SU-DHL-6 (cell line): ENCODE measurements at regions not wholly inside any gene's neighbourhood (a gene's known extent, or its start where the extent isn't known, plus 50 kb on each side); places are given as distances from the start of the nearest gene placed in this dataset.

Experiments used
- EZH2phosphoT487 ChIP-seq: fragments of 200-600 bp; sonication (generic), shearing (Covaris generic); conservative IDR thresholded peaks from 2 replicates; pipeline ENCODE4 v1.6.1; 2018; ENCODE audit warnings: mild to moderate bottlenecking, antibody characterized with exemption, low read length, moderate library complexity, mixed read lengths
- TF ChIP-seq, protein P1 (sequence below): fragments of 200-600 bp; sonication (generic); IDR thresholded peaks from one replicate; pipeline ENCODE4 v1.5.1; 2017; ENCODE audit warnings: antibody characterized with exemption, mild to moderate bottlenecking, low read length, moderate library complexity; ENCODE audit not compliant: insufficient read depth, poor library complexity, severe bottlenecking

DNA sequence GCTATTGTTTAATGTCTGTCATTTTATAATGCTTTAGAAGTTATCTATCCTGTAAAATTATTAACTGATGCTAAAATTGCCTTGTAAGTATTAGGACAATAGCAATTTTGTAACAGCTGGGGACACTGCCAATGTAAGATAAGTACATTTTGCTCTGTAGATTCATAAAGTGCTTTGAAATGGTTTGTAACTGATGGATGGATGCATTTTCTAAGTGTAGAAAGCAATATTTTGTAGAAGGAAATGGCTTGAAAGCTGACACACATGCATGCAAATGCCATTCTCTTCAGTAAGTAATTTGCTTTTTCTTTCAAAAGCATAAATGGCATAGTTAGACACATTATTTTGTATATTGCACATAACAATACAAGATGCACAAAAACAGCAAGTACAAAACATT lies 129.8 kb downstream of the FOXG1 start:
- no peak for TF ChIP-seq EZH2phosphoT487
- TF ChIP-seq, protein P1, sequence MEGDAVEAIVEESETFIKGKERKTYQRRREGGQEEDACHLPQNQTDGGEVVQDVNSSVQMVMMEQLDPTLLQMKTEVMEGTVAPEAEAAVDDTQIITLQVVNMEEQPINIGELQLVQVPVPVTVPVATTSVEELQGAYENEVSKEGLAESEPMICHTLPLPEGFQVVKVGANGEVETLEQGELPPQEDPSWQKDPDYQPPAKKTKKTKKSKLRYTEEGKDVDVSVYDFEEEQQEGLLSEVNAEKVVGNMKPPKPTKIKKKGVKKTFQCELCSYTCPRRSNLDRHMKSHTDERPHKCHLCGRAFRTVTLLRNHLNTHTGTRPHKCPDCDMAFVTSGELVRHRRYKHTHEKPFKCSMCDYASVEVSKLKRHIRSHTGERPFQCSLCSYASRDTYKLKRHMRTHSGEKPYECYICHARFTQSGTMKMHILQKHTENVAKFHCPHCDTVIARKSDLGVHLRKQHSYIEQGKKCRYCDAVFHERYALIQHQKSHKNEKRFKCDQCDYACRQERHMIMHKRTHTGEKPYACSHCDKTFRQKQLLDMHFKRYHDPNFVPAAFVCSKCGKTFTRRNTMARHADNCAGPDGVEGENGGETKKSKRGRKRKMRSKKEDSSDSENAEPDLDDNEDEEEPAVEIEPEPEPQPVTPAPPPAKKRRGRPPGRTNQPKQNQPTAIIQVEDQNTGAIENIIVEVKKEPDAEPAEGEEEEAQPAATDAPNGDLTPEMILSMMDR: no peak
